Glutamatergic neuron (in vitro differentiated cells): ENCODE measurements at regions not wholly inside any gene's neighbourhood (a gene's known extent, or its start where the extent isn't known, plus 50 kb on each side); places are given as distances from the start of the nearest gene placed in this dataset.
"Not testable (repeated sequence)": the region's sequence is repeated elsewhere in the genome, so short reads cannot be mapped to it uniquely, and the experiment has no call there.

ENCODE experiments used
- DNase-seq: peaks from one replicate; pipeline ENCODE4 v3.0.0; 2022
- H3K27ac Mint-ChIP-seq: one replicate; pipeline ENCODE4 v1.8.0; 2020; ENCODE audit warnings: mild to moderate bottlenecking, mixed read lengths, inconsistent platforms; ENCODE audit not compliant: unreplicated experiment
- H3K27me3 Mint-ChIP-seq: one replicate; pipeline ENCODE4 v1.8.0; 2020; ENCODE audit warnings: mild to moderate bottlenecking, moderate library complexity, mixed read lengths, inconsistent platforms; ENCODE audit not compliant: unreplicated experiment
- H3K36me3 Mint-ChIP-seq: one replicate; pipeline ENCODE4 v1.8.0; 2020; ENCODE audit warnings: mild to moderate bottlenecking, mixed read lengths, inconsistent platforms; ENCODE audit not compliant: unreplicated experiment
- H3K4me1 Mint-ChIP-seq: one replicate; pipeline ENCODE4 v1.8.0; 2020; ENCODE audit warnings: mild to moderate bottlenecking, low read depth, mixed read lengths, inconsistent platforms; ENCODE audit not compliant: unreplicated experiment
- H3K4me3 Mint-ChIP-seq: one replicate; pipeline ENCODE4 v1.8.0; 2020; ENCODE audit warnings: mild to moderate bottlenecking, mixed read lengths, inconsistent platforms; ENCODE audit not compliant: unreplicated experiment
- H3K9me3 Mint-ChIP-seq: one replicate; pipeline ENCODE4 v1.8.0; 2020; ENCODE audit warnings: mild to moderate bottlenecking, moderate library complexity, mixed read lengths, inconsistent platforms; ENCODE audit not compliant: unreplicated experiment
- TF ChIP-seq, protein P1 (sequence below): fragments of 200-600 bp; sonication (generic); IDR thresholded peaks from one replicate; pipeline ENCODE4 v1.5.0; 2021; ENCODE audit not compliant: partially characterized antibody, unreplicated experiment

DNA sequence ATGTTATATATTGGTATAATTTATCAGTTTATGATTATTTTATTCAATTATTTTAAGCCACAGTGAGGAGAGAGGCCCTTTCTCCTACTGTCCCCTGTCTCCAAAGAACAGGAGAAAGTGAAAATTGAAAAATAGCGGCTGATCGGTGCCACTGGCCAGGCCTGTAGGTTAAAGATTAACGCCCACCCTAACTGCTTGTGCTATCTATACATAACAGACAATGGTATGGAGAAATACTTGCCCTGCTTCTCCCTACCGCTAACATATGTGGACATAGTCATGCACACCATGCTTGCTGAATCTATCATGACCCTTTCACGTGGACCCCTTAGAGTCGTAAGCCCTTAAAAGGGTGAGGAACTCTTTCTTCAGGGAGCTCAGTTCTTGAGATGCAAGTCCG lies 67.5 kb downstream of the EIF1AY start:
- TF ChIP-seq, protein P1, sequence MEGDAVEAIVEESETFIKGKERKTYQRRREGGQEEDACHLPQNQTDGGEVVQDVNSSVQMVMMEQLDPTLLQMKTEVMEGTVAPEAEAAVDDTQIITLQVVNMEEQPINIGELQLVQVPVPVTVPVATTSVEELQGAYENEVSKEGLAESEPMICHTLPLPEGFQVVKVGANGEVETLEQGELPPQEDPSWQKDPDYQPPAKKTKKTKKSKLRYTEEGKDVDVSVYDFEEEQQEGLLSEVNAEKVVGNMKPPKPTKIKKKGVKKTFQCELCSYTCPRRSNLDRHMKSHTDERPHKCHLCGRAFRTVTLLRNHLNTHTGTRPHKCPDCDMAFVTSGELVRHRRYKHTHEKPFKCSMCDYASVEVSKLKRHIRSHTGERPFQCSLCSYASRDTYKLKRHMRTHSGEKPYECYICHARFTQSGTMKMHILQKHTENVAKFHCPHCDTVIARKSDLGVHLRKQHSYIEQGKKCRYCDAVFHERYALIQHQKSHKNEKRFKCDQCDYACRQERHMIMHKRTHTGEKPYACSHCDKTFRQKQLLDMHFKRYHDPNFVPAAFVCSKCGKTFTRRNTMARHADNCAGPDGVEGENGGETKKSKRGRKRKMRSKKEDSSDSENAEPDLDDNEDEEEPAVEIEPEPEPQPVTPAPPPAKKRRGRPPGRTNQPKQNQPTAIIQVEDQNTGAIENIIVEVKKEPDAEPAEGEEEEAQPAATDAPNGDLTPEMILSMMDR = no peak
- H3K4me3 Mint-ChIP-seq = no peak overlapping the region
- no peak overlapping the region for H3K27ac Mint-ChIP-seq
- H3K4me1 Mint-ChIP-seq = no peaks in the 10 kb centered on the region
- no peaks in the 10 kb centered on the region for H3K36me3 Mint-ChIP-seq
- no peak for DNase-seq
- no peaks in the 10 kb centered on the region for H3K9me3 Mint-ChIP-seq
- no peaks in the 10 kb centered on the region for H3K27me3 Mint-ChIP-seq

DNA sequence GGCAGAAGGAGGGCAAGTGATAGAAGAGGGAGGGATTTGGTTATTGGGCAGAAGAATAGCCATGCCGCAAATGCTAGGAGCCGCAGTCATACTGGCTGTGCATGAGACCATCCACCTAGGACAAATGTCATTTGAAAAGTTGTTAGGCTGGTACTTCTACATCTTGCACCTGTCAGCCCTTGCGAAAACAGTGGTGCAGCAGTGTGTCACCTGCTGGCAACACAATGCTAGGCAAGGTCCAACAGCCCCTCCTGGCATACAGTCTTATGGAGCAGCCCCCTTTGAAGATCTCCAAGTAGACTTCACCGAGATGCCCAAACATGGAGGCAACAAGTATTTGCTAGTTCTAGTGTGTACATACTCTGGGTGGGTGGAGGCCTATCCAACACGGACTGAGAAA lies 72.7 kb downstream of the EIF1AY start:
- Mint-ChIP-seq H3K9me3 (no peaks in the 10 kb centered on the region), H3K27ac (no peak overlapping the region), H3K4me1 (no peaks in the 10 kb centered on the region), H3K4me3 (no peak overlapping the region), H3K27me3 (no peaks in the 10 kb centered on the region), H3K36me3 (no peaks in the 10 kb centered on the region)
- TF ChIP-seq, protein P1 = no peak
- DNase-seq = no peak

DNA sequence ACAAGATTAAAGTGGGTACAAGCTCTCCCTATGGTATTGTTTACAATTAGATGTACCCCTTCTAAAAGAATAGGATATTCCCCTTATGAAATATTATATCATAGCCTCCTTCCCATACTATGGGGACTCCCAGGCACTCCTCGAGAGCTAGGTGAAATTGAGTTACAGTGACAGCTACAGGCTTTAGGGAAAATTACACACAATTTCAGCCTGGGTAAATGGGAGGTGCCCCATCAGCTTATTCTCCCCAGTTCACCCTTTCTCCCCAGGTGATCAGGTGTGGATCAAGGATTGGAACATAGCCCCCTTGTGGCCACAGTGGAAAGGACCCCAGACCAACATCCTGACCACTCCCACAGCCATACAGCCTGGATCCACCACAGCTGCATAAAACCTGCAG lies 73.3 kb downstream of the EIF1AY start:
- H3K36me3 Mint-ChIP-seq, DNase-seq, H3K27me3 Mint-ChIP-seq, H3K27ac Mint-ChIP-seq, H3K4me1 Mint-ChIP-seq, H3K4me3 Mint-ChIP-seq, H3K9me3 Mint-ChIP-seq: not testable (repeated sequence)
- TF ChIP-seq, protein P1 = peak; percentile 23

DNA sequence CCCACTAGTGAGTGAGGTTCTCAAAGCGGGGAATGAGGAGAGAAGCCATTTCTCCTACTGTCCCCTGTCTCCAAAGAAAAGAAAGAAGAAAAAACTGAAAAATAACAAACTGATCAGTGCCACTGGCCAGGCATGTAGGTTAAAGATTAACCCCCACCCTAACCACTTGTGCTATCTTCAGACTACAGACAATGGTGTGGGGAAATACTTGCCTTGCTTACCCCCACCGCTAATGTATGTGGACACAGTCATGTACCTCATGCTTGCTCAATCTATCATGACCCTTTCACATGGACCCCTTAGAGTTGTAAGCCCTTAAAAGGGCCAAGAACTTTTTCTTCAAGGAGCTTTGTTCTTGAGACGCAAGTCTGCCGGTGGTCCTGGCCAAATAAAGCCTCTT lies 75.9 kb downstream of the EIF1AY start:
- H3K4me1 Mint-ChIP-seq = no peaks in the 10 kb centered on the region
- no peak for DNase-seq
- no peaks in the 10 kb centered on the region for H3K36me3 Mint-ChIP-seq
- TF ChIP-seq, protein P1 = no peak
- no peak overlapping the region for H3K27ac Mint-ChIP-seq
- no peaks in the 10 kb centered on the region for H3K27me3 Mint-ChIP-seq
- no peak overlapping the region for H3K4me3 Mint-ChIP-seq
- H3K9me3 Mint-ChIP-seq = no peaks in the 10 kb centered on the region

DNA sequence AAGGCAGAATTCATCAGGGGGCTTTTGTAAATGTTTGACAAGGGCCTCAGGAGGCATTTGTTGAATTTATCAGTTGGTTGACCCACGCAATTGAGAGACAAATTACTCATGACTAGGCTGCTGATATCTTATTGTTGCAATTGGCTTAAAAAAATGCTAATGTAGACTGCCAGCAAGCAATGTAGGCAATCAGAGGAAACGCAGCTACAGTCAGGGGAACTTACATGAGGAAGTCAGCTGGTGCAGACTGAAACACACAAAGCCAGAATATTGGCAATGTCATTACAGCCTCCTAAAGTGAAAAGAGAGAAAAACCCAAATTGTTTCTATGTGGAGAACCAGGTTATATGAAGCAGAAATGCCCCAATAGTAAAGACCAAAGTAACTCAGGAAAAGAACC lies 83.9 kb downstream of the EIF1AY start:
- H3K4me1 Mint-ChIP-seq = no peaks in the 10 kb centered on the region

More for the DNA sequence above, 83.9 kb downstream of the EIF1AY start:
- Mint-ChIP-seq H3K27me3 (no peaks in the 10 kb centered on the region), H3K4me3 (no peak overlapping the region), H3K36me3 (no peaks in the 10 kb centered on the region), H3K27ac (no peak overlapping the region), H3K9me3 (peaks cover 2% of the 10 kb centered on the region)
- DNase-seq = no peak
- TF ChIP-seq, protein P1 = no peak
